ENCODE measurements at regions not wholly inside any gene's neighbourhood (a gene's known extent, or its start where the extent isn't known, plus 50 kb on each side); places are given as distances from the start of the nearest gene placed in this dataset.

DNA sequence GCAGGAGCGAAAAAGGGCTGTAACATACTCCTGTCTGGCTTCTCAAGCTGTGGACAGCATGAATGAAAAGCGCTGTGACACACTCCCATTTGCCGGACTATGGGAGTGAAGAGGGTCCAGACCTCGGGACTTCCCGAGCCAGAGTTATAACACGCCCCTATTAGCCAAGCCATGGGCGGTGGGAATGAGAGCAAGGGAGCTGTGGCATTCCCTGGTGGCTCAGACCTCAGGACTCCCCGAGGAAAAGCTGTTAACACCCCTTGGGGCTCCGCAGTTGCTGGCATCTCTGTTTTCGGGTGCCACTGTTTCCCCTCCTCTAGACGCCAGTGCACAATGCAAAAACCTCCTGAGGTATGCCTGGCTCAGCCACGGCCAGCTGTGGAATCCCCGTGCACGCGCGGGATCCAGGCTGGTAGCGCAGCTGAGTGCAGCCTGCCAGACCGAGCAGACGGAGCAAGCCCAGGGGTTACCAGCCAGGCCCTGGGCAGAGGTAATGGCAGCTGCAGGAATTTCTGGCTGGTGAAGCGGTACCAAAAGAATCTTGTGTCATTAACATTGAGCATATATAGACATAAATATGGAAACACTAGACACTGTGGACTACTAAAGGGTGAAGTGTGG lies 1534.6 kb upstream of the PRR20A start:
- no peaks in the 10 kb centered on the region for H3K4me1 Mint-ChIP-seq (ENCODE audit: unreplicated experiment)
- TF ChIP-seq, protein P1, sequence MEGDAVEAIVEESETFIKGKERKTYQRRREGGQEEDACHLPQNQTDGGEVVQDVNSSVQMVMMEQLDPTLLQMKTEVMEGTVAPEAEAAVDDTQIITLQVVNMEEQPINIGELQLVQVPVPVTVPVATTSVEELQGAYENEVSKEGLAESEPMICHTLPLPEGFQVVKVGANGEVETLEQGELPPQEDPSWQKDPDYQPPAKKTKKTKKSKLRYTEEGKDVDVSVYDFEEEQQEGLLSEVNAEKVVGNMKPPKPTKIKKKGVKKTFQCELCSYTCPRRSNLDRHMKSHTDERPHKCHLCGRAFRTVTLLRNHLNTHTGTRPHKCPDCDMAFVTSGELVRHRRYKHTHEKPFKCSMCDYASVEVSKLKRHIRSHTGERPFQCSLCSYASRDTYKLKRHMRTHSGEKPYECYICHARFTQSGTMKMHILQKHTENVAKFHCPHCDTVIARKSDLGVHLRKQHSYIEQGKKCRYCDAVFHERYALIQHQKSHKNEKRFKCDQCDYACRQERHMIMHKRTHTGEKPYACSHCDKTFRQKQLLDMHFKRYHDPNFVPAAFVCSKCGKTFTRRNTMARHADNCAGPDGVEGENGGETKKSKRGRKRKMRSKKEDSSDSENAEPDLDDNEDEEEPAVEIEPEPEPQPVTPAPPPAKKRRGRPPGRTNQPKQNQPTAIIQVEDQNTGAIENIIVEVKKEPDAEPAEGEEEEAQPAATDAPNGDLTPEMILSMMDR (conservative IDR thresholded peaks at IDR 0.05), result no peak
- H3K4me3 Mint-ChIP-seq, result no peak overlapping the region
- no peaks in the 10 kb centered on the region for H3K36me3 Mint-ChIP-seq
- DNase-seq (ENCODE audit: extremely low spot score, unreplicated experiment), result no peak
- H3K9me3 Mint-ChIP-seq, result no peaks in the 10 kb centered on the region
- H3K27ac Mint-ChIP-seq, result no peak overlapping the region
- H3K27me3 Mint-ChIP-seq, result no peaks in the 10 kb centered on the region

DNA sequence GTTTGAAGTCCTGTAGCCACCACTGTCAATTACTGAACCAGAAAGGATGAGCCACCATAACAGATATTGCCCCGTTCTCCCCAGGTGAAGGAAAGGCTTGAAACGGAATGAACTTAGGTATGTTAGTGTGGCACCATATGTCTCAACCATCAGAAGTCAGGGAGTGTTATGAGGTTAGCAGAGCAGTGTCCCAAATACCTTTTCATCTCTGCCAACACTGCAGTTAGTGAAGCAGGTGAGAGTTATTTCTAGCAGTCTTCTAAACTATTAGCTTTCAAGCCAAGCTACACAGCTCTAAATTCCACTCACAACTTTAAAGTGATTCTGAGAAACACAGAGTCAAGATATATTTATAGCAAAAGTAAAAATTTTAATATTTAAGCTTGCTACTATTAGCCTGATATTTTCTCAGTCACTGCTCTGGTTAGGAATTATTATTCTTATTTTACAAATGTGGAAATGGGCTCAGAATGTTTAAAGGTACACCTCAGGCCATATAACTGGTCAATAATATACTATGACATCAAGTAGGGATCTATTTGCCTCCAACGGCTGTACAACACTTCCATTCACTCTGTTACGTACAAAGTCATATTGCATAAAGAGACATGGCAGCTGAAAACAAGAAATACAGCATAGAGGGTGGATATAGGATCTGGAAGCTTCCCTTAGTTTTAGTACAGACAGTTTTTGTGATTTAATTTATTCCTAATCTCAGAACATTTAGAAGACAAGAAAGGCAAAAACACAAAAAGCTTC lies 1527.1 kb upstream of the PRR20A start:
- no peak for DNase-seq (ENCODE audit: extremely low spot score, unreplicated experiment)
- H3K9me3 Mint-ChIP-seq, result no peaks in the 10 kb centered on the region
- TF ChIP-seq, protein P1 (conservative IDR thresholded peaks at IDR 0.05), result no peak
- no peaks in the 10 kb centered on the region for H3K36me3 Mint-ChIP-seq
- H3K4me3 Mint-ChIP-seq, result no peak overlapping the region
- H3K27ac Mint-ChIP-seq, result no peak overlapping the region
- no peaks in the 10 kb centered on the region for H3K4me1 Mint-ChIP-seq (ENCODE audit: unreplicated experiment)
- no peaks in the 10 kb centered on the region for H3K27me3 Mint-ChIP-seq

DNA sequence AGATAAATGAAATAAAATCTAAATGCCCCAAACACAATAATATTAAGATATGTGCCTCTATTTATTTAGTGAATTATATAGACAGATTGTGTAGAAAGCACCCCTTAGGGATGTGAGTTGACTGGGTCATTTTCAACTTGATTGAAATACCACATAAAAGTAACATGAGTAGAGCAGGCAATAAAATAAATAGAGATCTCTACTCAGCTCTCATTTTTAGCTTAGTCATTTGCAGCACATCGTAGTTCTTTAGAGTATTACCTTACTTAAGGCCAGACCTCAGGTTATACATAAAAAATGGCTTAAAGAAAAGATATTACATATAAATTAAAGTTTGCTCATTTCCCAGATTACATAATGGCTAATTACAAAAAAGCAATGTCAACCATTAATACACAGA lies 1525.6 kb upstream of the PRR20A start:
- Mint-ChIP-seq H3K9me3 (no peaks in the 10 kb centered on the region), H3K4me1 (ENCODE audit: unreplicated experiment) (no peaks in the 10 kb centered on the region)

DNA sequence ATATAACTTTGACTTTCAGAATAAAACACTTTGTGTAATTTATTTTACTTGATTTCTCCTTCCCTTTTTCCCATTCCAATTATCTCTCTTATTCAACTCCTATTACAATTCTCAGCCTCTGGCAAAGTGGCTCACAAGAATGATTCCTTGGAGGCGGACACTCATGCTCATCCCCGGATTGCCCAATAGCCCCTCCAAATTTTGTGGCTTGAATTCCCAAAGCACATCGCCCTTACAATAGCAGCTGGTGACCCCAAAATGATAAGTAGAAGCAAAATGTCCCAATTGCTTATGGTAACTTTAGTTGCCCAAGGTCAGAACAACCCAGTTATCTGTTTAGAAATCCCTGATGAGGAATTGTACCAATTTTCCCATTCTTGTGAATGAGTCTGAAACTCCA lies 1523.5 kb upstream of the PRR20A start:
- Mint-ChIP-seq H3K4me1 (ENCODE audit: unreplicated experiment) (no peaks in the 10 kb centered on the region), H3K9me3 (no peaks in the 10 kb centered on the region), H3K36me3 (no peaks in the 10 kb centered on the region), H3K27ac (no peak overlapping the region), H3K27me3 (no peaks in the 10 kb centered on the region), H3K4me3 (no peak overlapping the region)
- TF ChIP-seq, protein P1 (conservative IDR thresholded peaks at IDR 0.05), result no peak
- DNase-seq (ENCODE audit: extremely low spot score, unreplicated experiment), result no peak

More for the DNA sequence above, 1525.6 kb upstream of the PRR20A start:
- Mint-ChIP-seq H3K4me3 (no peak overlapping the region), H3K36me3 (no peaks in the 10 kb centered on the region), H3K27ac (no peak overlapping the region), H3K27me3 (no peaks in the 10 kb centered on the region)
- no peak for DNase-seq (ENCODE audit: extremely low spot score, unreplicated experiment)
- TF ChIP-seq, protein P1 (conservative IDR thresholded peaks at IDR 0.05), result no peak

DNA sequence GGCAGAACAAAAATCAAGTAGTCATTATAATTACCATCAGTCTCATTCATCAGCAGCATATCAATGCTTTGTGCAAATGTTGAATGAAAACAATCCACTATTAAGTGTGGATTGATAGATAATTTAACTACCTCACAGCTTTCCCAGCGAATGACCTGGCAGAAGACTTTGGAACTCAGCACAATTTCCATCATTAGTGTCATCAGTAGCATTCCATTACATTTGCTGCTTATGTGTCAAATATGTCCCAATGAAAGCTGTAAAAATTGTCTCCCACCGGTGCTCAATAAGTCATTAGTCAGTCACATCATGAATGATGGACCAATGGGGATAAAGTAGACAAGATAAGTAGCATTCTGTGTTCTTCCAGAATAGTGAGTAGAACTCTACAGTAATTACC lies 1513.5 kb upstream of the PRR20A start:
- peaks cover 22% of the 10 kb centered on the region for H3K9me3 Mint-ChIP-seq
- TF ChIP-seq, protein P1 (conservative IDR thresholded peaks at IDR 0.05), result no peak
- H3K27ac Mint-ChIP-seq, result no peak overlapping the region
- DNase-seq (ENCODE audit: extremely low spot score, unreplicated experiment), result no peak
- H3K4me3 Mint-ChIP-seq, result no peak overlapping the region
- no peaks in the 10 kb centered on the region for H3K4me1 Mint-ChIP-seq (ENCODE audit: unreplicated experiment)
- H3K36me3 Mint-ChIP-seq, result no peaks in the 10 kb centered on the region
- H3K27me3 Mint-ChIP-seq, result no peaks in the 10 kb centered on the region

Measured in type B pancreatic cell (in vitro differentiated cells).